ENCODE measurements at regions not wholly inside any gene's neighbourhood (a gene's known extent, or its start where the extent isn't known, plus 50 kb on each side); places are given as distances from the start of the nearest gene placed in this dataset.
"Not testable (repeated sequence)": the region's sequence is repeated elsewhere in the genome, so short reads cannot be mapped to it uniquely, and the experiment has no call there.

DNA sequence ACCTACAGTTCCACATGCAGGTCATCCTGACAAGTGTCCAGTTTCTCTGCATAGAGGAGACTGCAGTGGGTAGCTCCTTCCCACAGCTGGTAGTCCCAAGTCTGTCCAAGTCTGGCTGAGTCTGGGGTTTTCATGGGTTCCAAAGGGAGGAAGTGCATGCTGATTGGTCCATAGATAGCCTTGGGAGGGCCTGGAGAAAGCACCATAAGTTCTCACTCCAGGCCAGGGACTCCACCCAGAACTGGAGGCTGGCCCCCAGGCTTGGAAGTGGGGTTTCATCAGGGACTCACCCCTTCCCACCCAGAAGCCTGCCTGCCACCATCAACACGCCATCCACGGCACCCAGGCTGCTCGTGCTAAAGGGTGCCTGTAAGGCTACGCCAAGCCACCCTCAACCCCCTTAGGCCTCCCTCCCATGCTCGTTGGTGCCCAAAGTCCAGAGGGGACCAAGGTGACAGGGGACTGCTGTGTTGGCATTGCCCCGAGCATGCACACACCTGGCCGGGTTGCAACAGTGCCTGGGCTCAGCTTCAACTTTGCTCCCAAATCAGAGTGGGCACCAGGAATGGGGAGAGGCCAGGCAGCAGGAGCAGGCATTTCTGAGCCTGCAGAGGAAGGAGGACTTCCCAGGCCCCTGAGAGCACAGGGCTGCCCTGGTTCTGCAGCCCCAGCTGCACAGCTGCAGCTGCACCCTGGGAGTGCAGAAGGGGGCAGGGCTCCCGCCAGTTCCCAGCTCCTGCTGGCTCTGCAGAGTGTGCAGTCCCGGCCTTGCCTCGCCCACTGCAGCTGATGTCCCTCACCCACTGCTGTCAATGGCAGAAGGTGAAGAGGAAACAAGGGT lies 116.5 kb upstream of the MAP2 start:
- TF ChIP-seq CTCF (IDR thresholded peaks at IDR 0.05; ENCODE audit: insufficient read depth, low read depth, low read length): no peak
- ChIA-PET CTCF (no interaction called here), POLR2A (no interaction called here)
- no peak for DNase-seq (ENCODE audit: low read depth)
- H3K36me3 ChIP-seq (ENCODE audit: control insufficient read depth, insufficient read depth, low read length): no peaks in the 10 kb centered on the region
- no peak overlapping the region for H3K4me3 ChIP-seq (ENCODE audit: low read depth, low read length)
- H3K27me3 ChIP-seq (ENCODE audit: control insufficient read depth, insufficient read depth, low read length): no peaks in the 10 kb centered on the region

- TF ChIP-seq CTCF (IDR thresholded peaks at IDR 0.05; ENCODE audit: insufficient read depth, low read depth, low read length): no peak
- no peak overlapping the region for H3K4me3 ChIP-seq (ENCODE audit: low read depth, low read length)
- no peaks in the 10 kb centered on the region for H3K27me3 ChIP-seq (ENCODE audit: control insufficient read depth, insufficient read depth, low read length)
- no peak for DNase-seq (ENCODE audit: low read depth)
- CTCF ChIA-PET: no interaction called here
- POLR2A ChIA-PET: no interaction called here
- no peaks in the 10 kb centered on the region for H3K36me3 ChIP-seq (ENCODE audit: control insufficient read depth, insufficient read depth, low read length)
Measured at GRCh38 chr2:209308415-209308814, 115.4 kb upstream of the MAP2 start.

DNA sequence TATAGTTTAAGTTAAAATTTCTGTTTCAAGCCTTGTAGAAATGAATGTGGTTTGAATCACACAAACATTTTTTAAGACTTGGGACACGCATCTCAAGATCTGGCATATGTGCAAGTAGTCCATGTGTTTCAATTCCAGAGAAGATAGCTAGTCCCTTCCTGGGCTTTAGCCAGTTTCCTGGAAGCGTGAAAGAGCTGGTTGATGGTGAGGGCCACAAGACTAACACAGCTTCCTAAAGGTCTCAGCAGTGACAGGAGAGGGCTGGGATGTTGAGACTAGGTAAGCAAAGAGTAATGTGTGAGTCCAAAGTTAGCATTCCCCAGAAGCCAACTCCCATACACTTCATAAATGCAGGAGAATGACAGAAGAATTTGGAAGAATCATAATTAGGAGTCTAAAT lies 111.9 kb upstream of the MAP2 start:
- CTCF ChIA-PET: interaction anchor here (0.6 to 1.3 kb wide), 3 partner anchors 11 to 272 kb away, joined by 3 to 4 read pairs (median 4); no protein-coding TSS in a partner anchor
- DNase-seq (ENCODE audit: low read depth): no peak

DNA sequence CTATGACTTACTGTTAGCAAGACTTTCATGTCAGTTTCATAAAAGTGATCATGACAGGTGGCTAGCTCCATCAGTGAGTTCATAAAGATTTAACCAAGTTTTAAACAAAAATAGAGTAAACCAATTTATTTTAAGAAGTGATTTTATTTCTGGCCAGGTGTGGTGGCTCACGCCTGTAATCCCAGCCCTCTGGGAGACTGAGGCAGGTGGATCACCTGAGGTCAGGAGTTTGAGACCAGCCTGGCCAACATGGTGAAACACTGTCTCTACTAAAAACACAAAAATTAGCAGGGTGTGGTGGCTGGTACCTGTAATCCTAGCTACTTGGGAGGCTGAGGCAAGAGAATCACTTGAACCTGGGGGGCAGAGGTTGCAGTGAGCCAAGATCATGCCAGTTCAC lies 111.4 kb upstream of the MAP2 start:
- POLR2A ChIA-PET: interaction anchor here (0.6 kb wide), 1 partner anchor 908 kb away, joined by 3 read pairs; no protein-coding TSS in a partner anchor
- CTCF ChIA-PET: interaction anchor here (0.9 to 1.3 kb wide), 2 partner anchors 11 to 111 kb away, joined by 3 to 4 read pairs; no protein-coding TSS in a partner anchor
- DNase-seq (ENCODE audit: low read depth): not testable (repeated sequence)

More for the DNA sequence above, 111.9 kb upstream of the MAP2 start:
- no peak for TF ChIP-seq CTCF (IDR thresholded peaks at IDR 0.05; ENCODE audit: insufficient read depth, low read depth, low read length)
- Histone ChIP-seq H3K4me3 (ENCODE audit: low read depth, low read length) (no peak overlapping the region), H3K36me3 (ENCODE audit: control insufficient read depth, insufficient read depth, low read length) (no peaks in the 10 kb centered on the region), H3K27me3 (ENCODE audit: control insufficient read depth, insufficient read depth, low read length) (no peaks in the 10 kb centered on the region)
- POLR2A ChIA-PET: no interaction called here

GRCh38 chr2:209314653-209315052 lies 109.2 kb upstream of the MAP2 start:
- Histone ChIP-seq H3K36me3 (ENCODE audit: control insufficient read depth, insufficient read depth, low read length) (no peaks in the 10 kb centered on the region), H3K4me3 (ENCODE audit: low read depth, low read length) (no peak overlapping the region), H3K27me3 (ENCODE audit: control insufficient read depth, insufficient read depth, low read length) (no peaks in the 10 kb centered on the region)
- no peak for DNase-seq (ENCODE audit: low read depth)
- no peak for TF ChIP-seq CTCF (IDR thresholded peaks at IDR 0.05; ENCODE audit: insufficient read depth, low read depth, low read length)
- POLR2A ChIA-PET: no interaction called here
- CTCF ChIA-PET: no interaction called here

More for the DNA sequence above, 111.4 kb upstream of the MAP2 start:
- not testable (repeated sequence) for H3K4me3 ChIP-seq (ENCODE audit: low read depth, low read length); H3K36me3 ChIP-seq (ENCODE audit: control insufficient read depth, insufficient read depth, low read length); H3K27me3 ChIP-seq (ENCODE audit: control insufficient read depth, insufficient read depth, low read length)

Measured in BJ (cell line).